HTR-8/SVneo (cell line): ENCODE measurements at regions not wholly inside any gene's neighbourhood (a gene's known extent, or its start where the extent isn't known, plus 50 kb on each side); places are given as distances from the start of the nearest gene placed in this dataset.

Source experiments
- DNase-seq: peaks from one replicate; pipeline ENCODE4 v3.0.0; 2011; ENCODE audit warnings: low spot score, mixed read lengths; ENCODE audit not compliant: insufficient read length
- FAIRE-seq: peaks from 2 replicates; lab custom pipeline; 2011; peaks lifted over from hg19 to GRCh38; lab: Jason Lieb, UNC

DNA sequence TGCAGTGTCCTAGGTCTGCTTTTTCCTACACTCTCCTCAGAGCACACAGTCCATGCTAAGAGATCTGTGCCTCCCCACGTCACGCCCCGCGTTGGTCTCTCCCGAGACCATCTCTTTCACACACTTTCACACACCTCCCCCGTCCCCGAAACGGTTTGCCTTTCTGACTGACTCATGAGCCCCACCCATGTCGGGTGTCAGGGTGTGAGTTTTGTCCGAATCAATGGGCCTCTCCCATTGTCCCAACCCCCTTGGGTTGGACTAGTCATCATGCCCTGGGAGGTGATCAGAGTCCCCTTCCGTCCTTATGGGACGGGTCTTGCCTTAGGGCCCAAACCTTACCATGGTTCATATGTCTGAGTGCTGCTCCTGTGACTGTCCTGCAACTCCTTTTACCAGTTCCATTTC lies 214.0 kb upstream of the HTR2A start:
- no peak for FAIRE-seq
- DNase-seq, result no peak

DNA sequence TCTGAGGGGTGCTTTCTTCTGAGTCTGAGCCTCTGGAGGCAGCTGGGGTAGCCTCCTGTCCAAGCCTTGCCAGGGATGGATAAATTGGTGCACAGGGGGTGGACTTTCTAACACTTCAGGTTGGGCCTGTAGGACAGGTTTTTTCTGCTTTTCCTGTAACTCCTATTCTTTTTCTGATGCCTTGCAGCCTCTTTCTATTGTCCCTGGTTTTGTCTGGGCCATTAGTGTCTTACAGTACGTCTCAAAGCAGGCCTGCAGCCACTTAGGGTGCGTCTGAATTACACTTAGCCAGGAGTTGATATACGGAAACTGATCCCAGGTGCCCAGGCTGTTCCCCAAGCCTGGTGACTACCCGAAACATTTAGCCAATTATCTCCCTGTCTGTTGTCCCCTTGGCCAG lies 213.3 kb upstream of the HTR2A start:
- no peak for DNase-seq
- no peak for FAIRE-seq

- no peak for DNase-seq
- FAIRE-seq, result no peak
Measured at GRCh38 chr13:47109028-47109427, 212.2 kb upstream of the HTR2A start.

- no peak for DNase-seq
- FAIRE-seq, result no peak
Measured at GRCh38 chr13:47100214-47100853, 203.5 kb upstream of the HTR2A start.

GRCh38 chr13:47094734-47095434 lies 198.0 kb upstream of the HTR2A start:
- FAIRE-seq (no peak), DNase-seq (no peak)

DNA sequence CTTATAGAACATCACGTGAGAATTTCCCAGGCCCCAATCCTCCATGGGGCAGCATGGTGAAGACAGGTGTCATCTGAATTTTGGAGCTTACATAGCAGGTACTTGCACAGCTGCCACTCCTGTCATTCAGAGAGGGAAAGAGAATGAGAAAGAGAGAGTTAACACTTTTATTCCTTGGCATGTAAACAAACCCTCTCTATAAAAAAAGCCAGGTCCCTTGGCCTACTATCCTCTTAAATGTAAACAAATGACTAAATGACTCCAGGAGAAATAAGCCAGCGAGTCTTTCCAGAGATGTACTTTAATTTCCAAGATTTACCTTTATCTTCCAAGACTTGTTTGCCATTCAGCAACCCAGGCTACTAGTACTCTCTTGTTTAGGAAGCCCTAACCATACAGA lies 195.3 kb upstream of the HTR2A start:
- FAIRE-seq (no peak), DNase-seq (no peak)

DNA sequence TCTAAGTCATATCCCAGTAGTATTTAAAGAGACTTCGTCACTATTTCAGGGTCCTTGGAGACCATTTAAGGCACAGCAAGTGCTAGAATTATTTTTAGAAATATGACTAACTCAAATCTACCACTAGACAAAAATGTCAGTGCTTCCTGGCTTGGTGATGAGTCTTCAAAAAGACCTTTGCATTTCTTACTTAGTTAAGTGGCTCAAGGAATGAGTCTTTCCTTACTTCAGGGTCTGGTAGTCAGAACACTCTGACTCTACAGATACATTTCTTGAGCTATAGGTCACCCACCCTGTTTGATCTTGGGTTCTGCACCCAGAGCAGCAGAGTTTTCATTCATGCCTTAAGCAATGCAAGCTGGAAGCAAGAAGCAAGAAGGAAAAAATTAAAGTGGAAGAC lies 191.0 kb upstream of the HTR2A start:
- DNase-seq (no peak), FAIRE-seq (no peak)

DNA sequence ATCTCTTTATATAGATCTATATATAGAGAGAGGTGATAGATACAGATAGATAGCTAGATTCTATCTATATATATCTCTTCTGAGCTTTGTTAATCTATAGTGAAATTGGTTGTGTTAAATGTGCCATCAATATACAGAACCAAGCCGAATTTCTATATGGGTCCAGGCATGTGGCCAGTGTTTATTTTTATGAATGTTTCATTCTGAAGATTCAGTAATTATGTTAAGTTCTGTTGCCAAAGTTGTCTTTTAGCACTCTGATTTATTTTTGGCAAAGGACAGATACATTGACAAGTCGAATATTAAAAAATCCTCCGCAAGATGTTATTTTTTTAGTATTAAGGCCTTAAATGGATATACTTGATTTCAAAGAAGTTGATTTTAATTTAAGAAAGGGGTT lies 190.4 kb upstream of the HTR2A start:
- DNase-seq, result no peak
- no peak for FAIRE-seq

GRCh38 chr13:47085346-47085745 lies 188.5 kb upstream of the HTR2A start:
- DNase-seq (no peak), FAIRE-seq (no peak)

GRCh38 chr13:47081850-47082249 lies 185.0 kb upstream of the HTR2A start:
- DNase-seq (no peak), FAIRE-seq (no peak)

DNA sequence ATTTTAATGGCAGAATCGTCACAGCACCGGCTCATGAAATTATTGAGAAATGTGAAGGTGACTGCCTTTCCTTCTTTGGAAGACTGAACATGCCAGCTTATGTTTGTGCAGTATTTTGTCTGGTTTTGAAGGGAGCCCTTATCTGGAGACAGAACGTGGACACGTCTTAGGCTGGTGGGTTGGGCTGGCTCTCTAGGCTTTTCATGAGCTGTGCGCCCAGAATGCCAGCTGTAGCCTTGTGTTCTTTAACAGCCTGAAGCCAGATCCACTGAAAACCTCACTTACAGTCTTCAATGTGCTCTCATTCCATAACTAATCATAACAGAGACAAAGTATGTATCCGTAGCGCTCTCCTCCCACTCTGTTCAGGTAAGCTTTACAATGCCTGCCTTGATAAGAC lies 184.4 kb upstream of the HTR2A start:
- DNase-seq (no peak), FAIRE-seq (no peak)

GRCh38 chr13:47080621-47081020 lies 183.8 kb upstream of the HTR2A start:
- DNase-seq (no peak), FAIRE-seq (no peak)

- no peak for DNase-seq
- FAIRE-seq, result no peak
Measured at GRCh38 chr13:47076500-47076899, 179.6 kb upstream of the HTR2A start.

- FAIRE-seq, result no peak
- DNase-seq, result no peak
Measured at GRCh38 chr13:47069133-47069532, 172.3 kb upstream of the HTR2A start.

- FAIRE-seq (no peak), DNase-seq (no peak)
Measured at GRCh38 chr13:47067306-47067705, 170.5 kb upstream of the HTR2A start.

GRCh38 chr13:47066226-47066625 lies 169.4 kb upstream of the HTR2A start:
- FAIRE-seq (no peak), DNase-seq (no peak)

DNA sequence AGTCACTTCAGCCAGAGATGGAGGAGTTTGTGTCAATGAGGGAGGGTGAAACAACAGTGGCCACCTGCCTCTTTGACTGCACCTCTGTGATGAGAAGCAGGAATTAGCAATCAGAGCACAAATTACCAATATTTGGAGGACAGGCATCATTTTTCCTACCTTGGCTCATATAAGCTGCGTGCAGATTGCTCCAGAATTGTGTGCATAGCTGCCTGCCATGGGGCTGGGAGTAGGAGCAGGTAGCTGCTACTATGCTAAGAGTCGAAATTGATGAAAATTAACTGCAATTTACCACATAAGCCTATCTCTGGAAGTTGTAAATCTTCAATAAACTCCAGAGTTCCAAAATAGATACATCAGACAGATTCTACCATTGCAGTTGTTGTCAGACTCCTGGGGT lies 167.5 kb upstream of the HTR2A start:
- no peak for FAIRE-seq
- no peak for DNase-seq

- DNase-seq, result no peak
- no peak for FAIRE-seq
Measured at GRCh38 chr13:47049276-47049989, 152.6 kb upstream of the HTR2A start.

DNA sequence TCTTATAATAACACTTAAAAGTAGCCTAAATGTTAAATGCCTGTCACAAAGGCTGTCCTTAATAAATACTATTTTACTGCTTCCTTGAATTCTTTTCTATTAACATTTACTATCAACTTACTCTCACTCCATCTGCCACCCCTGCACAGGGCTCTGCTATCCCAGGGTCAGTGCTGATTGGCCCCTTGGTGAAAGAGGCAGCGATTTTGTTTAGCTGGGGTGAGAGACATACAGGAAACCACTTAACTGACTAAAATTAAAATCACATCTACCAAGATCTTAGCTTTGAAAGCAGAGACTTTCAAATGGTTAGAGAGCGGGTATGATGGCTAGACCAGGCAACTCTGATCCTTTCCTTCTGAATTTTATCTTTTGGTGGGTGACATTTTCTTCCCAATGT lies 149.9 kb upstream of the HTR2A start:
- DNase-seq (no peak), FAIRE-seq (no peak)

DNA sequence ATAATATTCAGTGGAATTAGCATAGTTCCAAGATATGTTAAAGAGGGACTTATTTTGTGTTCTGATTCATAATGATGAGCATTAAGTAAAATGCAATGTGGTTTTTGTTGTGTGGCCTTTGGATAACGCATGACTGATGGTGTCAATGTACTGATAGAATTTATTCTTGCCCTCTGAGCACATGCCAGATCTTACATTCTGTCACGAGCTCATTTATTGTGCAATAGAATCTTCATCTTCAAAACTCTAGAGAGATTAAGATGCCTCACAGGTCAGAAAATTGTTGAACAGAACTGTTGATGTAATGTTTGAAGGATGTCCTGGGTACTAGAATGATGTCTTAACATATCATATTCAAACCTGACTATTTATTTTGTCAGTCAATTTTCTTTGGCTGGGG lies 148.0 kb upstream of the HTR2A start:
- no peak for DNase-seq
- FAIRE-seq, result no peak

- FAIRE-seq (no peak), DNase-seq (no peak)
Measured at GRCh38 chr13:47039106-47039505, 142.3 kb upstream of the HTR2A start.

- no peak for DNase-seq
- FAIRE-seq, result no peak
Measured at GRCh38 chr13:47038188-47038587, 141.3 kb upstream of the HTR2A start.
